ENCODE measurements at regions not wholly inside any gene's neighbourhood (a gene's known extent, or its start where the extent isn't known, plus 50 kb on each side); places are given as distances from the start of the nearest gene placed in this dataset.

GRCh38 chr3:7934362-7934761, 567.3 kb upstream of the LMCD1 start:
- WGBS (ENCODE audit: extremely low coverage, insufficient coverage, insufficient read length) = no CpG with 5 or more reads among the region's 2 CpGs
- H3K4me1 ChIP-seq (ENCODE audit: control insufficient read depth in 1 of 2, insufficient read depth in 2 of 2, low read length in 2 of 2) = no peaks in the 10 kb centered on the region
- H3K9ac ChIP-seq (ENCODE audit: low read length) = no peak overlapping the region
- H3K27ac ChIP-seq (ENCODE audit: low read depth, low read length) = no peak overlapping the region
- H3K14ac ChIP-seq (ENCODE audit: low read length) = no peak overlapping the region
- no peak overlapping the region for H4K8ac ChIP-seq (ENCODE audit: low read depth, low read length)
- no peak overlapping the region for H4K91ac ChIP-seq (ENCODE audit: low read depth, low read length)
- no peaks in the 10 kb centered on the region for H3K79me1 ChIP-seq (ENCODE audit: low read length)
- no peaks in the 10 kb centered on the region for H3K36me3 ChIP-seq (ENCODE audit: control insufficient read depth in 1 of 2, insufficient read depth in 2 of 2, low read length in 2 of 2)
- H2AK5ac ChIP-seq (ENCODE audit: low read length) = no peak overlapping the region
- H2BK5ac ChIP-seq (ENCODE audit: low read depth, low read length, poor library complexity) = no peak overlapping the region
- no peak overlapping the region for H3K23ac ChIP-seq (ENCODE audit: low read length)
- no peak overlapping the region for H4K12ac ChIP-seq (ENCODE audit: low read depth, low read length)
- no peak overlapping the region for H3K4me2 ChIP-seq (ENCODE audit: low read length)
- no peak for DNase-seq
- H3K27me3 ChIP-seq (ENCODE audit: insufficient read depth, low read length) = no peaks in the 10 kb centered on the region
- H2AFZ ChIP-seq (ENCODE audit: insufficient read depth, low read length, poor library complexity) = no peak overlapping the region
- no peak overlapping the region for H2BK12ac ChIP-seq (ENCODE audit: low read length)
- H3K4me3 ChIP-seq (ENCODE audit: low read depth, low read length) = no peak overlapping the region
- no peak overlapping the region for H2BK120ac ChIP-seq (ENCODE audit: insufficient read depth, low read length, poor library complexity)
- H3K9me3 ChIP-seq (ENCODE audit: insufficient read depth, low read depth, low read length) = no peaks in the 10 kb centered on the region
- no peak overlapping the region for H3K18ac ChIP-seq (ENCODE audit: low read length)
- no peak overlapping the region for H3K4ac ChIP-seq (ENCODE audit: low read depth, low read length)
- no peaks in the 10 kb centered on the region for H3K79me2 ChIP-seq (ENCODE audit: control insufficient read depth, insufficient read depth, low read length, poor library complexity)

DNA sequence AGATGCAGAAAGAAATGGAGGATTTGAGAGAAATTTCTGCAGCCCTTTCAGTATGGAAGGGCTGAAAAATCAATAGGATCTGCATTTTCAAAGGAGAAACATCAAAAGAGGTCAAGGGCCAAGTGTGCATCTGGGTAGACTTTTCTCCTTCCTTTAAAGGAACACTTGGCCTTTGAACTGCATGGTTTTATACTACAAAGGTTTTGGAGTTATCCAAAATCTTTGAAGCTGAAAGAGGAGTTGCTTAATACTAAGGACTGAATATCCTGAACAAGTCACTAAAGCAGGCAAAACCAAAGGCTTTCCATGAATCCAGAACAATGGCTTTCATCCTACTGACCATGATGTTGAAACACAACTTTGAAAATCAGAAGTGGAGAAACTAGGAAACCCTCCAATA, 553.7 kb upstream of the LMCD1 start:
- H4K8ac ChIP-seq (ENCODE audit: low read depth, low read length) = no peak overlapping the region
- H2AFZ ChIP-seq (ENCODE audit: insufficient read depth, low read length, poor library complexity) = no peak overlapping the region
- H2BK120ac ChIP-seq (ENCODE audit: insufficient read depth, low read length, poor library complexity) = no peak overlapping the region
- no peaks in the 10 kb centered on the region for H3K36me3 ChIP-seq (ENCODE audit: control insufficient read depth in 1 of 2, insufficient read depth in 2 of 2, low read length in 2 of 2)
- H3K4ac ChIP-seq (ENCODE audit: low read depth, low read length) = no peak overlapping the region
- H2BK12ac ChIP-seq (ENCODE audit: low read length) = no peak overlapping the region
- H3K14ac ChIP-seq (ENCODE audit: low read length) = no peak overlapping the region
- no peaks in the 10 kb centered on the region for H3K79me2 ChIP-seq (ENCODE audit: control insufficient read depth, insufficient read depth, low read length, poor library complexity)
- H3K23ac ChIP-seq (ENCODE audit: low read length) = no peak overlapping the region
- H2BK5ac ChIP-seq (ENCODE audit: low read depth, low read length, poor library complexity) = no peak overlapping the region
- no peak overlapping the region for H3K27ac ChIP-seq (ENCODE audit: low read depth, low read length)
- H3K4me3 ChIP-seq (ENCODE audit: low read depth, low read length) = no peak overlapping the region
- no peaks in the 10 kb centered on the region for H3K9me3 ChIP-seq (ENCODE audit: insufficient read depth, low read depth, low read length)
- H3K18ac ChIP-seq (ENCODE audit: low read length) = no peak overlapping the region
- no peak overlapping the region for H3K9ac ChIP-seq (ENCODE audit: low read length)
- no peaks in the 10 kb centered on the region for H3K79me1 ChIP-seq (ENCODE audit: low read length)
- H3K4me1 ChIP-seq (ENCODE audit: control insufficient read depth in 1 of 2, insufficient read depth in 2 of 2, low read length in 2 of 2) = peaks cover 0 to 3% of the 10 kb centered on the region in 2 experiments
- no peak overlapping the region for H4K91ac ChIP-seq (ENCODE audit: low read depth, low read length)
- H4K12ac ChIP-seq (ENCODE audit: low read depth, low read length) = no peak overlapping the region
- no peak overlapping the region for H3K4me2 ChIP-seq (ENCODE audit: low read length)
- no peak for DNase-seq
- no peak overlapping the region for H2AK5ac ChIP-seq (ENCODE audit: low read length)
- H3K27me3 ChIP-seq (ENCODE audit: insufficient read depth, low read length) = no peaks in the 10 kb centered on the region

DNA sequence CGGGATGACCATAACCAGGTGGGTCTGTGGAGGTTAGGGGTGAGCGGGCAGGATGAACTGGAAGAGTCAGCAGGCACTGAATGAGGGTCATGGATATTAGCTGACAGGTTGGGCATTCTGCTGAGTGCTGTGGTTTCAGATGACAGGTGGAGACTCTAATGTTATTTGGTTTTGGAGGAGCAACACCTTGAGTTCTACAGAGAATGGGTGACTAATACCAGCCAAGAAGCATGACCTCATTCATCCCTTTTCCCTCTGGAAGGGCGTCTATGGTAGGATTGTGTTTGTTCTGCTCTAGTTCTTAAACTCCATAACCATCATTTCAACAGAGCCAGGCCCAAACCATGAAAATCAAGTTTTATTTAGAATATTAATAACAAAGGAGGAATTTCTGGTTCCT, 550.7 kb upstream of the LMCD1 start:
- H3K9me3 ChIP-seq (ENCODE audit: insufficient read depth, low read depth, low read length) = no peaks in the 10 kb centered on the region
- H3K79me2 ChIP-seq (ENCODE audit: control insufficient read depth, insufficient read depth, low read length, poor library complexity) = no peaks in the 10 kb centered on the region
- no peak for DNase-seq
- no peak overlapping the region for H3K4ac ChIP-seq (ENCODE audit: low read depth, low read length)
- H4K91ac ChIP-seq (ENCODE audit: low read depth, low read length) = no peak overlapping the region
- H3K23ac ChIP-seq (ENCODE audit: low read length) = no peak overlapping the region
- H3K36me3 ChIP-seq (ENCODE audit: control insufficient read depth in 1 of 2, insufficient read depth in 2 of 2, low read length in 2 of 2) = no peaks in the 10 kb centered on the region
- no peaks in the 10 kb centered on the region for H3K27me3 ChIP-seq (ENCODE audit: insufficient read depth, low read length)
- no peak overlapping the region for H3K18ac ChIP-seq (ENCODE audit: low read length)
- H2BK12ac ChIP-seq (ENCODE audit: low read length) = no peak overlapping the region
- no peak overlapping the region for H3K9ac ChIP-seq (ENCODE audit: low read length)
- no peak overlapping the region for H3K27ac ChIP-seq (ENCODE audit: low read depth, low read length)
- no peak overlapping the region for H3K14ac ChIP-seq (ENCODE audit: low read length)
- peaks cover 2% of the 10 kb centered on the region for H3K79me1 ChIP-seq (ENCODE audit: low read length)
- no CpG with 5 or more reads among the region's 3 CpGs for WGBS (ENCODE audit: extremely low coverage, insufficient coverage, insufficient read length)
- H2BK120ac ChIP-seq (ENCODE audit: insufficient read depth, low read length, poor library complexity) = no peak overlapping the region
- H2AK5ac ChIP-seq (ENCODE audit: low read length) = no peak overlapping the region
- H3K4me1 ChIP-seq (ENCODE audit: control insufficient read depth in 1 of 2, insufficient read depth in 2 of 2, low read length in 2 of 2) = peaks cover 0 to 5% of the 10 kb centered on the region in 2 experiments
- H4K8ac ChIP-seq (ENCODE audit: low read depth, low read length) = no peak overlapping the region
- no peak overlapping the region for H2AFZ ChIP-seq (ENCODE audit: insufficient read depth, low read length, poor library complexity)
- H4K12ac ChIP-seq (ENCODE audit: low read depth, low read length) = no peak overlapping the region
- H3K4me2 ChIP-seq (ENCODE audit: low read length) = no peak overlapping the region
- no peak overlapping the region for H2BK5ac ChIP-seq (ENCODE audit: low read depth, low read length, poor library complexity)
- H3K4me3 ChIP-seq (ENCODE audit: low read depth, low read length) = no peak overlapping the region

DNA sequence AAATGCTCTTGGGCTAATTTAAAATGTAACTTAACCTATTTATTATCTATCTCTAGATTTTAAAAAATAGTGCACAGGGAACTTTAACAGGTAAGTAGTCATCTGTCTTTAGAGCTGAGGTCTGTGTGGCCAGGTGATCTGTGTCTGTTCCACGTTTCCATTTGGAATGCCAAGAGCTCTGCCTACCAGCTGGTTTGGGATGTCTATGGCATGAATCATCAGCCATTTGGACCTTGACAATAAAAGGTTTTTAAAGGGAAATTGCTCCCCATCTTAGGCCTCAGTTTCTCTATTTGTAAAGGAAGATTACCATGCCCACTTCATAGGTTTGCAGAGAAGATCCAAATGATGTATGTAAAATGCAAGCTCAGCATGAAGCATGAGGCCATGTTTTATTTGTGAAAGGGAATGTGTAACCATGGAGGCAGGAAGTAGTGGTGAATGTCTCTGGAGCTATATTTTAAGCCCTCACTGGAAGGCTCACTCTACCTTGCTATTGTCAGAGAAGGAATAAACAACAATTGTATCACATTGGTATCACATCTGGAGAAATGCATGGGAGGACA, 548.1 kb upstream of the LMCD1 start:
- no peak overlapping the region for H2AK5ac ChIP-seq (ENCODE audit: low read length)
- H4K8ac ChIP-seq (ENCODE audit: low read depth, low read length) = no peak overlapping the region
- H4K91ac ChIP-seq (ENCODE audit: low read depth, low read length) = no peak overlapping the region
- no peak overlapping the region for H3K4ac ChIP-seq (ENCODE audit: low read depth, low read length)
- H3K27me3 ChIP-seq (ENCODE audit: insufficient read depth, low read length) = no peaks in the 10 kb centered on the region
- no peak overlapping the region for H2BK5ac ChIP-seq (ENCODE audit: low read depth, low read length, poor library complexity)
- WGBS (ENCODE audit: extremely low coverage, insufficient coverage, insufficient read length) = no CpG with 5 or more reads among the region's 1 CpG
- H2AFZ ChIP-seq (ENCODE audit: insufficient read depth, low read length, poor library complexity) = no peak overlapping the region
- H3K79me2 ChIP-seq (ENCODE audit: control insufficient read depth, insufficient read depth, low read length, poor library complexity) = no peaks in the 10 kb centered on the region
- peak in 1 of 2 donors; percentile 17 for DNase-seq
- H3K4me1 ChIP-seq (ENCODE audit: control insufficient read depth in 1 of 2, insufficient read depth in 2 of 2, low read length in 2 of 2) = peaks cover 0 to 5% of the 10 kb centered on the region in 2 experiments
- no peaks in the 10 kb centered on the region for H3K36me3 ChIP-seq (ENCODE audit: control insufficient read depth in 1 of 2, insufficient read depth in 2 of 2, low read length in 2 of 2)
- no peak overlapping the region for H2BK12ac ChIP-seq (ENCODE audit: low read length)
- H3K9me3 ChIP-seq (ENCODE audit: insufficient read depth, low read depth, low read length) = no peaks in the 10 kb centered on the region
- H3K18ac ChIP-seq (ENCODE audit: low read length) = no peak overlapping the region
- no peak overlapping the region for H3K4me3 ChIP-seq (ENCODE audit: low read depth, low read length)
- H3K27ac ChIP-seq (ENCODE audit: low read depth, low read length) = no peak overlapping the region
- H3K14ac ChIP-seq (ENCODE audit: low read length) = no peak overlapping the region
- H3K4me2 ChIP-seq (ENCODE audit: low read length) = no peak overlapping the region
- H3K79me1 ChIP-seq (ENCODE audit: low read length) = peaks cover 2% of the 10 kb centered on the region
- H3K23ac ChIP-seq (ENCODE audit: low read length) = no peak overlapping the region
- no peak overlapping the region for H4K12ac ChIP-seq (ENCODE audit: low read depth, low read length)
- no peak overlapping the region for H3K9ac ChIP-seq (ENCODE audit: low read length)
- no peak overlapping the region for H2BK120ac ChIP-seq (ENCODE audit: insufficient read depth, low read length, poor library complexity)

Data from trophoblast cell (in vitro differentiated cells and primary cell).